ENCODE measurements at regions not wholly inside any gene's neighbourhood (a gene's known extent, or its start where the extent isn't known, plus 50 kb on each side); places are given as distances from the start of the nearest gene placed in this dataset.

DNA sequence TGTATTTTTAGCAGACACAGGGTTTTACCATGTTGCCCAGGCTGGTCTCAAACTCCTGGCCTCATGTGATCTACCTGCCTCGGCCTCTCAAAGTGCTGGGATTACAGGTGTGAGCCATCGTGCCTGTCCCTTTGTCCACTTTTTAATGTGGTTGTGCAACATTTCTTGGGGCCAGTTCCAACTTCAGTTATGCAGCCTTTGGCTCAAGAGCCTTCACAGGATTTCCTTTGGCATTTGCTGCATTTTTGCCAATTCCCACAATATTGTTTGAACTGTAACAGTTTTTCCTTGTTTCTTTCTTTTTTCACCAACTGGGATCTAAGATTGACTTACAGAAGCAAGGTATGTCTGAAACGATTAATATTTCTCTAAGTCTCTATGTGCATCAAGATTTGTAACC is 63.6 kb downstream of the EDN1 start:
- TF ChIP-seq, protein P1, sequence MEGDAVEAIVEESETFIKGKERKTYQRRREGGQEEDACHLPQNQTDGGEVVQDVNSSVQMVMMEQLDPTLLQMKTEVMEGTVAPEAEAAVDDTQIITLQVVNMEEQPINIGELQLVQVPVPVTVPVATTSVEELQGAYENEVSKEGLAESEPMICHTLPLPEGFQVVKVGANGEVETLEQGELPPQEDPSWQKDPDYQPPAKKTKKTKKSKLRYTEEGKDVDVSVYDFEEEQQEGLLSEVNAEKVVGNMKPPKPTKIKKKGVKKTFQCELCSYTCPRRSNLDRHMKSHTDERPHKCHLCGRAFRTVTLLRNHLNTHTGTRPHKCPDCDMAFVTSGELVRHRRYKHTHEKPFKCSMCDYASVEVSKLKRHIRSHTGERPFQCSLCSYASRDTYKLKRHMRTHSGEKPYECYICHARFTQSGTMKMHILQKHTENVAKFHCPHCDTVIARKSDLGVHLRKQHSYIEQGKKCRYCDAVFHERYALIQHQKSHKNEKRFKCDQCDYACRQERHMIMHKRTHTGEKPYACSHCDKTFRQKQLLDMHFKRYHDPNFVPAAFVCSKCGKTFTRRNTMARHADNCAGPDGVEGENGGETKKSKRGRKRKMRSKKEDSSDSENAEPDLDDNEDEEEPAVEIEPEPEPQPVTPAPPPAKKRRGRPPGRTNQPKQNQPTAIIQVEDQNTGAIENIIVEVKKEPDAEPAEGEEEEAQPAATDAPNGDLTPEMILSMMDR (IDR thresholded peaks at IDR 0.05 in 8 of 11, conservative IDR thresholded peaks at IDR 0.05 in 3 of 11): no peak
- TF ChIP-seq POLR2A (IDR thresholded peaks at IDR 0.05) (no peak), POLR2AphosphoS5 (IDR thresholded peaks at IDR 0.05) (no peak)

Measured in spleen (tissue), 7 donors.